SK-N-SH (cell line): ENCODE measurements at regions not wholly inside any gene's neighbourhood (a gene's known extent, or its start where the extent isn't known, plus 50 kb on each side); places are given as distances from the start of the nearest gene placed in this dataset.

ENCODE experiments used
- CTCF ChIA-PET: fragments of 300-600, 350-600 bp; formaldehyde crosslinking; extraction: SDS; loops from one replicate; lab custom pipeline; 2021; lab: Yijun Ruan, JAX
- POLR2A ChIA-PET: fragments of 350-600 bp; sonication (Branson Sonifier 250); formaldehyde crosslinking; extraction: SDS; loops from one replicate; lab custom pipeline; 2020; ENCODE audit warnings: antibody characterized with exemption, inconsistent platforms; lab: Yijun Ruan, JAX
- DNase-seq: peaks from one replicate; pipeline ENCODE4 v3.0.0; 2012
- H2AFZ ChIP-seq: fragments of 200-600 bp; sonication (generic); 2 replicates; pipeline ENCODE4 v1.8.1; 2016; ENCODE audit warnings: antibody characterized with exemption, mild to moderate bottlenecking, low read depth
- H3F3A ChIP-seq: fragments of 200-600 bp; sonication (generic); replicated peaks from 2 replicates; pipeline ENCODE3; 2016; ENCODE audit warnings: antibody characterized with exemption, mild to moderate bottlenecking; ENCODE audit not compliant: insufficient read depth
- H3K27ac ChIP-seq, 2 experiments: fragments of 200-500 bp in 1 of 2; fragments of 200-600 bp in 1 of 2; sonication (Bioruptor generic) in 1 of 2; sonication (generic), shearing (Covaris generic) in 1 of 2; 2 replicates each; pipeline versions ENCODE4 v1.5.1 to v1.6.1; 2014 to 2016; ENCODE audit warnings: low read depth in 2 of 2, inconsistent platforms in 1 of 2, low read length in 1 of 2, mild to moderate bottlenecking in 1 of 2, mixed read lengths in 1 of 2
- H3K27me3 ChIP-seq: fragments of 200-600 bp; sonication (generic), shearing (Covaris generic); 2 replicates; pipeline ENCODE4 v1.6.1; 2016; ENCODE audit warnings: mixed run types; ENCODE audit not compliant: insufficient read depth
- H3K36me3 ChIP-seq, 2 experiments: fragments of 200-500 bp in 1 of 2; fragments of 200-600 bp in 1 of 2; sonication (Bioruptor generic) in 1 of 2; sonication (generic) in 1 of 2; replicated peaks in 1 of 2; 2 replicates each; pipeline versions ENCODE3 to v1.5.1; 2014 to 2016; ENCODE audit warnings: low read length in 1 of 2, mild to moderate bottlenecking in 1 of 2; ENCODE audit not compliant: insufficient read depth in 2 of 2, control insufficient read depth in 1 of 2
- H3K4me1 ChIP-seq, 2 experiments: fragments of 200-500 bp in 1 of 2; fragments of 200-600 bp in 1 of 2; sonication (Bioruptor generic) in 1 of 2; sonication (generic), shearing (Covaris generic) in 1 of 2; 2 replicates each; pipeline versions ENCODE4 v1.5.1 to v1.6.1; 2014 to 2016; ENCODE audit warnings: low read depth in 1 of 2, low read length in 1 of 2, mixed run types in 1 of 2; ENCODE audit not compliant: insufficient read depth in 2 of 2, control insufficient read depth in 1 of 2
- H3K4me2 ChIP-seq: fragments of 200-600 bp; sonication (generic), shearing (Covaris generic); 2 replicates; pipeline ENCODE4 v1.6.1; 2017; ENCODE audit warnings: mixed run types
- H3K4me3 ChIP-seq, 2 experiments: fragments of 200-500 bp in 1 of 2; fragments of 200-600 bp in 1 of 2; sonication (Bioruptor generic) in 1 of 2; sonication (generic), shearing (Covaris generic) in 1 of 2; 2 replicates each; pipeline versions ENCODE4 v1.5.1 to v1.8.1; 2014 to 2016; ENCODE audit warnings: low read depth in 2 of 2, inconsistent platforms in 1 of 2, low read length in 1 of 2, mild to moderate bottlenecking in 1 of 2, mixed read lengths in 1 of 2, moderate library complexity in 1 of 2
- H3K79me2 ChIP-seq: fragments of 200-600 bp; sonication (generic); 2 replicates; pipeline ENCODE4 v1.8.1; 2017; ENCODE audit warnings: mild to moderate bottlenecking; ENCODE audit not compliant: insufficient read depth
- H3K9ac ChIP-seq: fragments of 200-600 bp; sonication (generic); 2 replicates; pipeline ENCODE4 v1.6.1; 2017; ENCODE audit warnings: mixed run types
- H3K9me2 ChIP-seq: fragments of 200-600 bp; sonication (generic); 2 replicates; pipeline ENCODE4 v1.6.1; 2017; ENCODE audit warnings: mixed run types
- H3K9me3 ChIP-seq: fragments of 200-600 bp; sonication (generic); 2 replicates; pipeline ENCODE4 v1.6.1; 2017; ENCODE audit warnings: mixed run types, mild to moderate bottlenecking, moderate library complexity
- H4K20me1 ChIP-seq: fragments of 200-600 bp; sonication (generic); 2 replicates; pipeline ENCODE4 v1.6.1; 2017; ENCODE audit warnings: mild to moderate bottlenecking, mixed run types; ENCODE audit not compliant: insufficient read depth
- CHD2 ChIP-seq: fragments of 150-350 bp; IDR thresholded peaks from 2 replicates; pipeline ENCODE4 v1.6.1; 2018; ENCODE audit warnings: low read length; ENCODE audit not compliant: partially characterized antibody
- CTCF ChIP-seq: fragments of 200-600 bp; sonication (generic); IDR thresholded peaks from 2 replicates; pipeline ENCODE4 v1.6.1; 2017; ENCODE audit warnings: antibody characterized with exemption, mild to moderate bottlenecking, moderate library complexity
- EP300 ChIP-seq, 2 experiments: IDR thresholded peaks; 2 replicates each; pipeline versions ENCODE4 v1.4.0 to v1.6.1; 2012; ENCODE audit warnings: borderline replicate concordance in 1 of 2, low read depth in 1 of 2, low read length in 1 of 2
- EZH2phosphoT487 ChIP-seq: fragments of 200-600 bp; sonication (generic); IDR thresholded peaks from 2 replicates; pipeline ENCODE4 v1.6.1; 2017; ENCODE audit warnings: low read depth, mixed run types, mild to moderate bottlenecking, antibody characterized with exemption, moderate library complexity, borderline replicate concordance
- FOSL2 ChIP-seq: IDR thresholded peaks from 2 replicates; pipeline ENCODE4 v1.4.0; 2012; ENCODE audit warnings: low read depth, mild to moderate bottlenecking, moderate library complexity, borderline replicate concordance
- FOXM1 ChIP-seq: IDR thresholded peaks from 2 replicates; pipeline ENCODE4 v1.4.0; 2012; ENCODE audit warnings: low read depth, mild to moderate bottlenecking
- GABPA ChIP-seq: IDR thresholded peaks from 2 replicates; pipeline ENCODE4 v1.4.0; 2012; ENCODE audit warnings: low read depth, mild to moderate bottlenecking
- IRF3 ChIP-seq: fragments of 150-350 bp; IDR thresholded peaks from 2 replicates; pipeline ENCODE4 v1.6.1; 2016; ENCODE audit warnings: mild to moderate bottlenecking, low read depth, low read length
- MAX ChIP-seq: IDR thresholded peaks from 2 replicates; pipeline ENCODE4 v1.4.0; 2012; ENCODE audit warnings: low read depth
- MXI1 ChIP-seq: IDR thresholded peaks from 2 replicates; pipeline ENCODE4 v1.6.1; 2012; ENCODE audit warnings: mild to moderate bottlenecking, low read depth, low read length, improper control_type of control experiment
- NRF1 ChIP-seq: IDR thresholded peaks from 2 replicates; pipeline ENCODE4 v1.6.1; 2012; ENCODE audit warnings: low read depth, mild to moderate bottlenecking, low read length
- RAD21 ChIP-seq: IDR thresholded peaks from 2 replicates; pipeline ENCODE4 v1.6.1; 2012; ENCODE audit warnings: mild to moderate bottlenecking, low read length
- RCOR1 ChIP-seq: fragments of 150-350 bp; IDR thresholded peaks from 2 replicates; pipeline ENCODE4 v1.6.1; 2017; ENCODE audit warnings: antibody characterized with exemption, low read length
- SIN3A ChIP-seq: IDR thresholded peaks from 2 replicates; pipeline ENCODE4 v1.6.1; 2012; ENCODE audit warnings: low read depth, mild to moderate bottlenecking, low read length, moderate library complexity, borderline replicate concordance
- SMC3 ChIP-seq: IDR thresholded peaks from 2 replicates; pipeline ENCODE4 v1.6.1; 2012; ENCODE audit warnings: low read depth, low read length, improper control_type of control experiment
- TAF1 ChIP-seq: IDR thresholded peaks from 2 replicates; pipeline ENCODE4 v1.6.1; 2012; ENCODE audit warnings: low read depth, mild to moderate bottlenecking, low read length, moderate library complexity, borderline replicate concordance
- YY1 ChIP-seq: IDR thresholded peaks from 2 replicates; pipeline ENCODE4 v1.4.0; 2012; ENCODE audit warnings: low read depth, mild to moderate bottlenecking
- WGBS: methylation state at CpG from one replicate; pipeline ENCODE4 v1.1.6; 2017; ENCODE audit warnings: low lambda C conversion rate; 5-methylcytosine and 5-hydroxymethylcytosine counted together
- TF ChIP-seq, protein P1 (sequence below): IDR thresholded peaks from 2 replicates; pipeline ENCODE4; 2012
- TF ChIP-seq, protein P2 (sequence below): fragments of 150-350 bp; IDR thresholded peaks from 2 replicates; pipeline ENCODE4 v1.6.1; 2017; ENCODE audit warnings: antibody characterized with exemption, low read length, low read depth, borderline replicate concordance

GRCh38 chr12:30829876-30830275, 75.1 kb upstream of the CAPRIN2 start:
- H3K9me3 ChIP-seq: no peaks in the 10 kb centered on the region
- no peak overlapping the region for H3K9ac ChIP-seq
- whole genome bisulfite sequencing: 35% methylated on average over 1 of the region's 1 CpG
- no peaks in the 10 kb centered on the region for H3K9me2 ChIP-seq
- no peak overlapping the region for H3K4me2 ChIP-seq
- ChIA-PET POLR2A (no interaction called here), CTCF (interaction anchor here (1.1 to 1.4 kb wide), 5 partner anchors 9 to 22 kb away, joined by 3 to 5 read pairs (median 4); no protein-coding TSS in a partner anchor)
- no peak overlapping the region for H3K27ac ChIP-seq
- H3K4me3 ChIP-seq: no peak overlapping the region
- no peaks in the 10 kb centered on the region for H3K79me2 ChIP-seq
- H3K27me3 ChIP-seq: no peaks in the 10 kb centered on the region; the same call in 1 of the 2 replicates
- no peak for DNase-seq
- TF ChIP-seq YY1: no peak
- TF ChIP-seq CTCF: no peak
- no peak for TF ChIP-seq FOSL2
- no peak for TF ChIP-seq RAD21
- TF ChIP-seq SIN3A: no peak
- no peak for TF ChIP-seq EZH2phosphoT487
- no peak for TF ChIP-seq RCOR1
- no peak for TF ChIP-seq FOXM1
- TF ChIP-seq CHD2: no peak
- TF ChIP-seq SMC3: no peak
- TF ChIP-seq MAX: no peak
- TF ChIP-seq, protein P1, sequence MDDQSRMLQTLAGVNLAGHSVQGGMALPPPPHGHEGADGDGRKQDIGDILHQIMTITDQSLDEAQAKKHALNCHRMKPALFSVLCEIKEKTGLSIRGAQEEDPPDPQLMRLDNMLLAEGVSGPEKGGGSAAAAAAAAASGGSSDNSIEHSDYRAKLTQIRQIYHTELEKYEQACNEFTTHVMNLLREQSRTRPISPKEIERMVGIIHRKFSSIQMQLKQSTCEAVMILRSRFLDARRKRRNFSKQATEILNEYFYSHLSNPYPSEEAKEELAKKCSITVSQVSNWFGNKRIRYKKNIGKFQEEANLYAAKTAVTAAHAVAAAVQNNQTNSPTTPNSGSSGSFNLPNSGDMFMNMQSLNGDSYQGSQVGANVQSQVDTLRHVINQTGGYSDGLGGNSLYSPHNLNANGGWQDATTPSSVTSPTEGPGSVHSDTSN: no peak
- no peak for TF ChIP-seq MXI1
- no peak for TF ChIP-seq GABPA
- TF ChIP-seq, protein P2, sequence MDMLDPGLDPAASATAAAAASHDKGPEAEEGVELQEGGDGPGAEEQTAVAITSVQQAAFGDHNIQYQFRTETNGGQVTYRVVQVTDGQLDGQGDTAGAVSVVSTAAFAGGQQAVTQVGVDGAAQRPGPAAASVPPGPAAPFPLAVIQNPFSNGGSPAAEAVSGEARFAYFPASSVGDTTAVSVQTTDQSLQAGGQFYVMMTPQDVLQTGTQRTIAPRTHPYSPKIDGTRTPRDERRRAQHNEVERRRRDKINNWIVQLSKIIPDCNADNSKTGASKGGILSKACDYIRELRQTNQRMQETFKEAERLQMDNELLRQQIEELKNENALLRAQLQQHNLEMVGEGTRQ: no peak
- no peak for TF ChIP-seq TAF1
- no peak for TF ChIP-seq EP300 (IDR thresholded peaks at IDR 0.05; ENCODE audit: borderline replicate concordance in 1 of 2, low read depth in 1 of 2, low read length in 1 of 2)
- TF ChIP-seq NRF1: no peak
- TF ChIP-seq IRF3: no peak
- H3K36me3 ChIP-seq: no peaks in the 10 kb centered on the region
- no peak overlapping the region for H2AFZ ChIP-seq
- H3F3A ChIP-seq: no peaks in the 10 kb centered on the region
- no peaks in the 10 kb centered on the region for H4K20me1 ChIP-seq
- no peaks in the 10 kb centered on the region for H3K4me1 ChIP-seq
